Right lobe of liver (tissue), 4 donors: ENCODE measurements at regions not wholly inside any gene's neighbourhood (a gene's known extent, or its start where the extent isn't known, plus 50 kb on each side); places are given as distances from the start of the nearest gene placed in this dataset.

Source experiments
- POLR2A ChIP-seq: fragments of 450-650 bp; IDR thresholded peaks from one replicate; pipeline ENCODE4 v1.6.1; 2017; ENCODE audit warnings: antibody characterized with exemption, mild to moderate bottlenecking
- TF ChIP-seq, protein P1 (sequence below), 4 donors: fragments of 200-600 bp in 3 of 4; fragments of 450-650 bp in 1 of 4; IDR thresholded peaks; one replicate each; pipeline versions ENCODE4 v1.5.1 to v1.8.0; 2016 to 2022; ENCODE audit warnings: antibody characterized with exemption in 4 of 4, mild to moderate bottlenecking in 2 of 4
- donor health status: DM: no; HTN: no; CAD: no.
- donor health status: DM: no; HTN: no; CAD: no.
- donor health status: DM: no; HTN: yes; CAD: no.

DNA sequence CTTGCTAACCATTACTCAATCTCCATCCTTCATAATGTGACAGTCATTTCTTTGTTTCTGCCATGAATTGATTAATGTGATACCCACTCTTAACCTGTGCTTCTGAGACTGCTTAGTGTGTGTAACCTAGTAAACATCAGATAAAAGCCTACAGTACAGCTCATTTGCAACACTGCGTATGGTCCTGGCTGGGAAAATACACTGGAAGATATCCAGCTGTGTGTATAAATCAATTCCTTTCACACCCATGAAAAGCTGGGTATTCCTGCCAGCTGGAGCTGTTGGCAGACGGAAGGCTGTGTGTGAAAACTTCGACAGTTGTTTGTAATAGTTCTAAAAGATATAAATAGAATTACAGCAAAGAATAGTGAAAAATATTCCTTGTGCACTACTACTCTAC lies 509.2 kb downstream of the FRK start:
- TF ChIP-seq, protein P1, sequence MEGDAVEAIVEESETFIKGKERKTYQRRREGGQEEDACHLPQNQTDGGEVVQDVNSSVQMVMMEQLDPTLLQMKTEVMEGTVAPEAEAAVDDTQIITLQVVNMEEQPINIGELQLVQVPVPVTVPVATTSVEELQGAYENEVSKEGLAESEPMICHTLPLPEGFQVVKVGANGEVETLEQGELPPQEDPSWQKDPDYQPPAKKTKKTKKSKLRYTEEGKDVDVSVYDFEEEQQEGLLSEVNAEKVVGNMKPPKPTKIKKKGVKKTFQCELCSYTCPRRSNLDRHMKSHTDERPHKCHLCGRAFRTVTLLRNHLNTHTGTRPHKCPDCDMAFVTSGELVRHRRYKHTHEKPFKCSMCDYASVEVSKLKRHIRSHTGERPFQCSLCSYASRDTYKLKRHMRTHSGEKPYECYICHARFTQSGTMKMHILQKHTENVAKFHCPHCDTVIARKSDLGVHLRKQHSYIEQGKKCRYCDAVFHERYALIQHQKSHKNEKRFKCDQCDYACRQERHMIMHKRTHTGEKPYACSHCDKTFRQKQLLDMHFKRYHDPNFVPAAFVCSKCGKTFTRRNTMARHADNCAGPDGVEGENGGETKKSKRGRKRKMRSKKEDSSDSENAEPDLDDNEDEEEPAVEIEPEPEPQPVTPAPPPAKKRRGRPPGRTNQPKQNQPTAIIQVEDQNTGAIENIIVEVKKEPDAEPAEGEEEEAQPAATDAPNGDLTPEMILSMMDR (IDR thresholded peaks at IDR 0.05): no peak
- TF ChIP-seq POLR2A: no peak
